HuH-7 (cell line): ENCODE measurements at regions not wholly inside any gene's neighbourhood (a gene's known extent, or its start where the extent isn't known, plus 50 kb on each side); places are given as distances from the start of the nearest gene placed in this dataset.
"Not testable (repeated sequence)": the region's sequence is repeated elsewhere in the genome, so short reads cannot be mapped to it uniquely, and the experiment has no call there.

Source experiments
- DNase-seq: peaks from one replicate; pipeline ENCODE4 v3.0.0; 2011; ENCODE audit warnings: low spot score

- DNase-seq: no peak
These were observed 133.3 kb upstream of the MEX3C start for GRCh38 chr18:51330739-51331138.

- no peak for DNase-seq
These were observed 139.9 kb upstream of the MEX3C start for GRCh38 chr18:51337406-51337805.

- DNase-seq: no peak
These were observed 142.4 kb upstream of the MEX3C start for GRCh38 chr18:51339856-51340255.

GRCh38 chr18:51340332-51340731, 142.9 kb upstream of the MEX3C start:
- no peak for DNase-seq

GRCh38 chr18:51342815-51343214, 145.3 kb upstream of the MEX3C start:
- DNase-seq: no peak

- DNase-seq: no peak
These were observed 148.4 kb upstream of the MEX3C start for GRCh38 chr18:51345848-51346391.

GRCh38 chr18:51346404-51346803, 148.9 kb upstream of the MEX3C start:
- DNase-seq: no peak

GRCh38 chr18:51350081-51350480, 152.6 kb upstream of the MEX3C start:
- DNase-seq: no peak

GRCh38 chr18:51355841-51356240, 158.4 kb upstream of the MEX3C start:
- DNase-seq: no peak

GRCh38 chr18:51360301-51360700, 162.8 kb upstream of the MEX3C start:
- not testable (repeated sequence) for DNase-seq

- peak; percentile 11 for DNase-seq
These were observed 163.8 kb upstream of the MEX3C start for GRCh38 chr18:51361130-51361860.

GRCh38 chr18:51363384-51363783, 165.9 kb upstream of the MEX3C start:
- no peak for DNase-seq

GRCh38 chr18:51370996-51371395, 173.5 kb upstream of the MEX3C start:
- DNase-seq: no peak

- no peak for DNase-seq
These were observed 174.4 kb upstream of the MEX3C start for GRCh38 chr18:51371929-51372328.

- no peak for DNase-seq
These were observed 184.6 kb upstream of the MEX3C start for GRCh38 chr18:51382081-51382480.

- no peak for DNase-seq
These were observed 185.6 kb upstream of the MEX3C start for GRCh38 chr18:51383116-51383515.

- DNase-seq: no peak
These were observed 186.2 kb upstream of the MEX3C start for GRCh38 chr18:51383711-51384110.

- no peak for DNase-seq
These were observed 187.8 kb upstream of the MEX3C start for GRCh38 chr18:51385270-51385669.

GRCh38 chr18:51390702-51391101, 193.2 kb upstream of the MEX3C start:
- DNase-seq: no peak

- no peak for DNase-seq
These were observed 193.7 kb upstream of the MEX3C start for GRCh38 chr18:51391215-51391614.

GRCh38 chr18:51391731-51392130, 194.2 kb upstream of the MEX3C start:
- no peak for DNase-seq

- no peak for DNase-seq
These were observed 200.0 kb upstream of the MEX3C start for GRCh38 chr18:51397347-51397962.

- no peak for DNase-seq
These were observed 200.6 kb upstream of the MEX3C start for GRCh38 chr18:51398104-51398503.
